ENCODE measurements at regions not wholly inside any gene's neighbourhood (a gene's known extent, or its start where the extent isn't known, plus 50 kb on each side); places are given as distances from the start of the nearest gene placed in this dataset.
A peak's percentile ranks its signal among the peaks of the same experiment; 100 is the strongest.
"Not testable (repeated sequence)": the region's sequence is repeated elsewhere in the genome, so short reads cannot be mapped to it uniquely, and the experiment has no call there.

- DNase-seq: peak; percentile 6
Measured at GRCh38 chr10:57119684-57120083, 758.6 kb upstream of the ZWINT start.

DNA sequence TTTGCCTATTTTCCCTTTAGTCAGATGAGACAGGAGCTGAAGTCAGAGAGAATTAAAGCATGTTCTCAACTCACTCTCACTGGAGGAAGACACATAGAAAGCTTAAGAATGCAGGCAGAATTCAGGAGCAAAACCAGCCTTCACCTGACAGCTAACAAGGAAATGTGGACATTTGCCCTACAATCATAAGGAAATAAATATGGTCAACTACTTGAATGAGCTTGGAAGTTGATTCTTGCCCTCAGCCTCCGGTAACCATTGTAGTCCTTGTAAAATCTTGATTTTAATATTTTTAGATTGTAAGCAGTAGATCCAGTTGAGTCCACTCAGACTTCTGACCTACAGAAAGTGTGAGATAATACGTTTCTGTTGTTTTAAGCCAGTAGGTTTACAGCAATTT lies 752.5 kb upstream of the ZWINT start:
- DNase-seq: no peak

DNA sequence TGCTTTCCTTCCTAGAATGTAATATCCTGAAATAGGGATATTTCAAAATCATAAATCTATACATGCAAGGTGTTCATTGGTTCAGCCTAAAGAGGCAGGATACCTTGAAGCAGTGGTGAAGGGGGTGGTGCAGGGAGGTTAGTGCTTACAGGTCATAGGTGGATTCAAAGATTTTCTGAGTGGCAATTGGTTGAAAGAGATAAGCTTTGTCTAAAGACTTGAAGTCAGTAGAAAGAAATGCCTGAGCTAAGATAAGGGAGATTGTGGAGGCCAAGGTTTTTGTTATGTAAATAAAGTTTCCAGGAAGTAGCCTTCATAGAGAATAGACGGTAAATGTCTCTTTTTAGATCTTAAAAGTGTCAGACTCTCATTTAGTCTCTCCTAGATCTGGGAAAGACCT lies 741.2 kb upstream of the ZWINT start:
- DNase-seq: no peak

GRCh38 chr10:57098146-57098545 lies 737.1 kb upstream of the ZWINT start:
- no peak for DNase-seq

GRCh38 chr10:57096044-57096443 lies 735.0 kb upstream of the ZWINT start:
- no peak for DNase-seq

GRCh38 chr10:57094965-57095364 lies 733.9 kb upstream of the ZWINT start:
- no peak for DNase-seq

DNA sequence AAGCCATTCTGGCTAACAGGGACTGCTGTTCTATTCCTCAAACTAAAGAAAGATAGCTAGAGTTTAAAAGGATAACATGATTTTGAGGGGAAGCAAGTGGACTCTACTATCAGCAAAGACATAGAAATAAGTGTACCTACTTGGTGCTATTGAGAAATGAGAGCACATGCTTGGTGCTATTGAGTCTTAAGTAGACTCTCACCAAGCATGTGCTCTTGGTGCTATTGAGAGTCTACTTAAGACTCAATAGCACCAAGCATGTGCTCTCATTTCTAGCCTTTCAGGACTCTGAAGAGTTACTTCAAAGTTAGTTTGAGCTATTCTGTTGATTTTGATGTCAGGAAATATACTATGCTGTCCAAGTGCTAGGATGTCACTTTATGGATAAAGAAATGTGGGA lies 733.0 kb upstream of the ZWINT start:
- DNase-seq: no peak

- no peak for DNase-seq
Measured at GRCh38 chr10:57053530-57053929, 692.5 kb upstream of the ZWINT start.

DNA sequence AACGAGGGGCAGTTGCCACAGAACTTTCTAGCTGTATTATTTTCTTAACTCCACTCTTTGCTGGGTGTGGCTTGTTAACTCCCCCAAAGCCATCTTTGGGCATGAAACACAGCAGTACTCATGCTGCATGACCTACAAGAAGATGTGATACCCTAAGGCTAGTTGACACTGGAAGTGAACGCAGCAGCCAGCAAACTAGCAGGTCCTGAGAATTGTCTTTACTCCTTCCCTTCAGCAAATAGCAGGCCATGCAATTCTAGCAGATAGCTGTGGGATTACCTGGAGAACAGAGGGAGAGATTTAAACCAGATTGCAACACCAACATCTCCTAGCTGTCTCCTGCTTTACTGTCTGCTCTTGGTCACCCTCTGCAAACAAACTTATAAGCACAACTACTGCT lies 688.0 kb upstream of the ZWINT start:
- DNase-seq: no peak

DNA sequence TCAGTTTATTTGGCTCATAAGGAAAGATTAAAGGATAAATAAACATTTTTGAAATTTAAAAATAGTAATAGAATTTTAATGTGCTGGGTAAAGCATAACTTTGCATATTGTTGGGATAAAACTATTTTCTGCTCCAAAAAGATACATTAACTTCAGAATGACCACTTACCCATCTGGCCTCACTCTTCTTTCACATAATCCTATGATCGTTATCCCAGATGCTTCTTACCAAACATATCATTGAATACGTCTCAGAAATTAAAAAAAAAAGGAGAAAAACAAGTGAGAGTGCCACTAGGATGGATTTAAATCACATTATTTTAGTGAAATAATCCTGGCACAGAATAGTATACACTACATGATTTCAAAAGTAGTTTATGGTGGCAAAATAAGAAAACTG lies 677.5 kb upstream of the ZWINT start:
- DNase-seq: no peak

- no peak for DNase-seq
Measured at GRCh38 chr10:57035310-57035709, 674.3 kb upstream of the ZWINT start.

DNA sequence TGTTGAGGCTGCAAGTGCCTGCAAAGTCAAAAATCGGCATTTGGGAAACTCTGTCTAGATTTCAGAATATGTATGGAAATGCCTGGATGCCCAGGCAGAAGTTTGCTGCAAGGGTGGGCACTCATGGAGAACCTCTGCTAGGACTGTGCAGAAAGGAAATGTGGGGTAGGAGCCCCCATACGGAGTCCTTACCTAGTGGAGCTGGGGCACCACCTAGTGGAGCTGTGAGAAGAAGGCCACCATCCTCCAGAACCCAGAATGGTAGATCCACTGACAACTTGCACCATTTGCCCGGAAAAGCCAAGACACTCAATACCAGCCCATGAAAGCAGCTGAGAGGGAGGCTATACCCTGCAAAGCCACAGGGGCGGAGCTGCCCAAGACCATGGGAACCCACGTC lies 671.2 kb upstream of the ZWINT start:
- not testable (repeated sequence) for DNase-seq

- no peak for DNase-seq
Measured at GRCh38 chr10:57031346-57031745, 670.3 kb upstream of the ZWINT start.

DNA sequence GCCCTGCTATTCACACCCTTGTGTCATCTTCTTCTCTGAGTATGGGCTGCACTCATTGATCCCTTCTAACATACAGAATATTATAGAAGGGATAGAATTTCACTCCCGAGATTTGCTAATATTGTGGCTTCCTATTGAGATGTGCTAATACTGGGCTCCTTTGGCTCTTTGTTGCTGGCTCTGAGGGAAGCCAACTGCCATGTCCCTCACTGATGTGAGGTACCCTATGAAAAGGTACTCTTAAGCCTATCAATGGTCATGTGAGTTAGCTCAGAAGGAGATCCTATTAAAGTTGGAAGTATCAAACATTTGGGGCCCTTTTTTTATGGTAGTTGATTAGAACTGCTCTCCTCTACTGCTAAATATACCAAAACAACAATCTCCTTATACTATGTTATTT lies 665.2 kb upstream of the ZWINT start:
- no peak for DNase-seq

GRCh38 chr10:57023626-57024025 lies 662.6 kb upstream of the ZWINT start:
- DNase-seq: no peak

GRCh38 chr10:57018452-57018851 lies 657.4 kb upstream of the ZWINT start:
- no peak for DNase-seq

DNA sequence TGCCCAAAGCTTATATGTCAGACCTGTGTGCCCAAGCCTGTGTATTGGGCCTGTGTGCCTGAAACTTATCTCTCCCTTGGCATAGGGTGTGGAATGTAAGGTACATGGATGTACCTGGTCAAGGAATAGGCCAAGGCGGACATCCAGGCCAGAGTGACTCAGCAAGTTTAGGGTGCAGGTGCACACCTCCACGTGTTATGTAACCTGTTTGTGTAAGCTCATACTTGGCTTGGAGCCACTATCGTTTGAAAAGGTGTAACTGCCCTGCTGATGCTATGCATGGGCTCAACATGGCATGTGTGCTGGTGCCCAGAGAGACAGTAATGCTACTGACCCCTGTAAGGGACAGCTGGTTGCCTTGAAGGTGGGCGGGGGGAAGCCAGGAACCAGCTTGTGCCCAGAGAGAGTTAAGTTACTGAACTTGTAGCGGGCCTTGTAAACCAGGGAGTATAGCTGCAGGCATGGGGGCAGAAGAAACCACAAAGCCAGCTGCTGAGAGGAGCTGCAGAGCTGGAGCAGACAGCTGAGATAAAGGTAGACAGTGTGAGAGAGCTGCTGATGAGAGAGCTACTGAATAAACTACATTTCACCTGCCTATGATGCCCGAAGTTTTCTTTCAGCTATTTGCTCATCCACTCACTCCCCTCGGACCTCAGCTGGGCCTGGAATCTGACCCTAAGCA lies 656.4 kb upstream of the ZWINT start:
- DNase-seq: no peak

- no peak for DNase-seq
Measured at GRCh38 chr10:57015595-57016318, 654.7 kb upstream of the ZWINT start.

- DNase-seq: no peak
Measured at GRCh38 chr10:57015187-57015586, 654.1 kb upstream of the ZWINT start.

DNA sequence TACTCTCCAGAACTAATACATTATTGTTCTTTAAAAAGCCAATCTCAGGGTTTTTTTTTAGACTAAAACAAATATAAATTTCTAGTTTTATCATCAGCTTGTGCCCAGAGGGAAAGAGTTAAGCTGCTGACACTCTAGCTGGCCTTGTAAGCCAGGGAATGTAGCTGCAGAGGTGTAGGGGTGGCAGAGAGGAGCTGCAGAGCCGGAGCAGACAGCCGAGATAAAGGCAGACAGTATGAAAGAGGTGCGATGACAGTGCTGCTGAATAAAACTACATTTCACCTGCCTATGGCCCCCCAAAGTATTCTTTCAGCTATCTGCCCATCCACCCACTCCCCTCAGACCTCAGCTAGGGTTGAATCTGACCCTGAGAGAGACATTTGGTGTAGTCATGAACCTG lies 653.7 kb upstream of the ZWINT start:
- DNase-seq: no peak

GRCh38 chr10:57008189-57008588 lies 647.1 kb upstream of the ZWINT start:
- DNase-seq: no peak

GRCh38 chr10:56991591-56992069 lies 630.6 kb upstream of the ZWINT start:
- no peak for DNase-seq

- DNase-seq: no peak
Measured at GRCh38 chr10:56975513-56975912, 614.5 kb upstream of the ZWINT start.

- no peak for DNase-seq
Measured at GRCh38 chr10:56973766-56974165, 612.7 kb upstream of the ZWINT start.
